Neutrophil (primary cell): ENCODE measurements at regions not wholly inside any gene's neighbourhood (a gene's known extent, or its start where the extent isn't known, plus 50 kb on each side); places are given as distances from the start of the nearest gene placed in this dataset.
"Not testable (repeated sequence)": the region's sequence is repeated elsewhere in the genome, so short reads cannot be mapped to it uniquely, and the experiment has no call there.

Experiments used
- H3K27ac ChIP-seq: fragments of 200-600 bp; sonication (generic); 2 replicates; pipeline ENCODE4 v1.5.1; 2016; ENCODE audit warnings: mild to moderate bottlenecking, moderate library complexity
- H3K27me3 ChIP-seq: fragments of 200-600 bp; sonication (generic); 2 replicates; pipeline ENCODE4 v1.6.0; 2016; ENCODE audit warnings: mild to moderate bottlenecking
- H3K36me3 ChIP-seq: fragments of 200-600 bp; sonication (generic); 2 replicates; pipeline ENCODE4 v1.5.1; 2017
- H3K4me1 ChIP-seq, 2 experiments: fragments of 200-600 bp in 1 of 2; sonication (generic) in 1 of 2; 1 replicate in 1 of 2; 2 replicates in 1 of 2; pipeline versions ENCODE4 v1.5.1 to v1.6.1; 2013 to 2016; ENCODE audit warnings: low read depth in 1 of 2, low read length in 1 of 2, mild to moderate bottlenecking in 1 of 2, moderate library complexity in 1 of 2; ENCODE audit not compliant: control insufficient read depth in 1 of 2, insufficient read depth in 1 of 2
- H3K4me3 ChIP-seq, 2 experiments: fragments of 200-600 bp in 1 of 2; sonication (generic) in 1 of 2; 1 replicate in 1 of 2; 2 replicates in 1 of 2; pipeline ENCODE4 v1.5.1; 2013 to 2016; ENCODE audit warnings: low read depth in 1 of 2, low read length in 1 of 2, mild to moderate bottlenecking in 1 of 2, moderate library complexity in 1 of 2
- H3K9me3 ChIP-seq: fragments of 200-600 bp; sonication (generic); 2 replicates; pipeline ENCODE4 v1.5.1; 2016
- CTCF ChIP-seq: fragments of 200-600 bp; sonication (generic); IDR thresholded peaks from 2 replicates; pipeline ENCODE4 v1.5.1; 2016; ENCODE audit warnings: antibody characterized with exemption

DNA sequence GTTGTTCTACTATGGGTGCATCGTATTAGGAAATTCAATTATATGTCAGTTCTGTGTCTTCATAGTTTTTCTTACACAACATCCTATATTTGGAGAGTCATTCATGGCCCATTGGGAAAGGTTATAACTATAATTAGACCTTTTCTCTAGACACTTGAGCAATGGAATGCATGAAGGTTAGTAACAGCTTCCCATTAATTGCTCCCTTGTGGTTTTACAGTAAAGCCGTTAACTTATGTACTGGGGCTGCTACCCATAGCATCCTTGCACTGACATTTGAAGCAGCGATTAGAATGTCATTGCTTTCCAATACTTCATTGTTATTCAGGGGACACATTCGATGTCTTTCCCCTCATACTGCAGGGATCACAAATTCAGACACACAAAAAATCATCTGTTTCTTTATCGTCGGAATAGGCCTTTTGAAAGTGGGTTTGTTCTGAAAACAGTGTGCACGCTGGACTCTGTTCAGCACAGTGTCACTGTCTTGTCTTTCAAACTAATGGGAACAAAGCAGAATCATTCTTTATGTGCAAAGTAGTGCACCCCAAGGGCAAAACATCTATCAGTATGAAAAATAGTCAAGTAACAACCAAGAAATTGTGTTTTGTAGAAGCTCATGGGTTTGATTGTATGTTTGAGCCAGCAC is 634.3 kb upstream of the MAP3K7 start:
- H3K4me1 ChIP-seq: peaks cover 0 to 4% of the 10 kb centered on the region in 2 experiments
- no peaks in the 10 kb centered on the region for H3K9me3 ChIP-seq
- H3K27ac ChIP-seq: no peak overlapping the region
- no peak for TF ChIP-seq CTCF
- H3K4me3 ChIP-seq: no peak overlapping the region
- H3K36me3 ChIP-seq: no peaks in the 10 kb centered on the region
- no peaks in the 10 kb centered on the region for H3K27me3 ChIP-seq

- Histone ChIP-seq H3K27me3 (no peaks in the 10 kb centered on the region), H3K27ac (no peak overlapping the region), H3K9me3 (no peaks in the 10 kb centered on the region), H3K4me3 (no peak overlapping the region), H3K4me1 (no peaks in the 10 kb centered on the region), H3K36me3 (no peaks in the 10 kb centered on the region)
- no peak for TF ChIP-seq CTCF
Measured at GRCh38 chr6:91213229-91213901, 626.5 kb upstream of the MAP3K7 start.

GRCh38 chr6:91198588-91199255 is 611.9 kb upstream of the MAP3K7 start:
- no peak for TF ChIP-seq CTCF
- Histone ChIP-seq H3K27ac (no peak overlapping the region), H3K27me3 (no peaks in the 10 kb centered on the region), H3K36me3 (no peaks in the 10 kb centered on the region), H3K4me3 (no peak overlapping the region), H3K9me3 (no peaks in the 10 kb centered on the region), H3K4me1 (no peaks in the 10 kb centered on the region)

DNA sequence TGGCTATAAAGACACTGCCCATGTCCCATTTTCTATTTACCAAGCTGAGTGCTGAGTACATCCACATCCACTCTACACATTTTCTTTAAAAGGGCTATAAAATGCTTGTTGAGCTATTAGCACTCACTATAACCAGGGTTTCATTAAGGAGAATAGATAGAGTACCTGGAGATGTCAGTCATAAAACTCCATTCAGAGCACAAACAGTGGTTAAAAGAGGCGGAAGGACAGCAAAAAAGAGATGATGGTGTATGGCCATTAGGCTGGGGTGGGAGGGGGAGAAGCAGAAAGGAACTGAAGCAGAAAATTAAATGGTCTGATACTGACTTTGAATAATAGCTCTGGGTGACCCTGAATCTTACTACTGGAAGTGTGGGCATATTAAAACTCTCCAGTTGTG is 609.9 kb upstream of the MAP3K7 start:
- Histone ChIP-seq H3K4me1 (no peaks in the 10 kb centered on the region), H3K9me3 (no peaks in the 10 kb centered on the region), H3K27ac (no peak overlapping the region), H3K27me3 (no peaks in the 10 kb centered on the region), H3K36me3 (no peaks in the 10 kb centered on the region), H3K4me3 (no peak overlapping the region)
- TF ChIP-seq CTCF: no peak

DNA sequence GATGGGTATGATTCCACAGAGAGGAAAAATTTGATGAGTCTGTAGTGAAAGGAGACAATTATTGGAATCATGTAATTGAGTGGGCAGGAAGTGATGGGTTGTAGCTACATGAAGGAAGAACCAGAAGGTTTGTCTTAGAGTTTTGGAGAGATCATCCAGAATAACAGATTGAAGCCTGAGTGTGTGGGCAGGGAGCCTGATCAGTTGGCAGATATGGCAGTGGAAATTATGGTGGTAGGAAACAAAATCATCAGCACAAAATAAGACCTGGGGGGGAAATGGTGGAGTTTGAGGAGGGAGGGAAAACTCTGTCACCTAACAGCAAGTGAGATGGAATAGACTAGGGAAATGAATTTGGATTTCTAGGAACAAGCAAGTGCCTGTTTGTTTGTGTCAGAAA is 606.6 kb upstream of the MAP3K7 start:
- Histone ChIP-seq H3K27me3 (no peaks in the 10 kb centered on the region), H3K36me3 (no peaks in the 10 kb centered on the region), H3K4me3 (no peak overlapping the region), H3K9me3 (no peaks in the 10 kb centered on the region), H3K4me1 (no peaks in the 10 kb centered on the region), H3K27ac (no peak overlapping the region)
- TF ChIP-seq CTCF: no peak

GRCh38 chr6:91190041-91190440 is 603.2 kb upstream of the MAP3K7 start:
- not testable (repeated sequence) for H3K27ac ChIP-seq, H3K4me3 ChIP-seq, H3K27me3 ChIP-seq, H3K36me3 ChIP-seq, H3K9me3 ChIP-seq, H3K4me1 ChIP-seq
